ENCODE measurements at regions not wholly inside any gene's neighbourhood (a gene's known extent, or its start where the extent isn't known, plus 50 kb on each side); places are given as distances from the start of the nearest gene placed in this dataset.

- no peak overlapping the region for H3K4me3 ChIP-seq (ENCODE audit: control insufficient read depth, low read depth, low read length)
- TF ChIP-seq, protein P1, sequence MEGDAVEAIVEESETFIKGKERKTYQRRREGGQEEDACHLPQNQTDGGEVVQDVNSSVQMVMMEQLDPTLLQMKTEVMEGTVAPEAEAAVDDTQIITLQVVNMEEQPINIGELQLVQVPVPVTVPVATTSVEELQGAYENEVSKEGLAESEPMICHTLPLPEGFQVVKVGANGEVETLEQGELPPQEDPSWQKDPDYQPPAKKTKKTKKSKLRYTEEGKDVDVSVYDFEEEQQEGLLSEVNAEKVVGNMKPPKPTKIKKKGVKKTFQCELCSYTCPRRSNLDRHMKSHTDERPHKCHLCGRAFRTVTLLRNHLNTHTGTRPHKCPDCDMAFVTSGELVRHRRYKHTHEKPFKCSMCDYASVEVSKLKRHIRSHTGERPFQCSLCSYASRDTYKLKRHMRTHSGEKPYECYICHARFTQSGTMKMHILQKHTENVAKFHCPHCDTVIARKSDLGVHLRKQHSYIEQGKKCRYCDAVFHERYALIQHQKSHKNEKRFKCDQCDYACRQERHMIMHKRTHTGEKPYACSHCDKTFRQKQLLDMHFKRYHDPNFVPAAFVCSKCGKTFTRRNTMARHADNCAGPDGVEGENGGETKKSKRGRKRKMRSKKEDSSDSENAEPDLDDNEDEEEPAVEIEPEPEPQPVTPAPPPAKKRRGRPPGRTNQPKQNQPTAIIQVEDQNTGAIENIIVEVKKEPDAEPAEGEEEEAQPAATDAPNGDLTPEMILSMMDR (conservative IDR thresholded peaks at IDR 0.05; ENCODE audit: control insufficient read depth, insufficient read depth, low read depth, low read length) = no peak
- DNase-seq (ENCODE audit: low read depth) = no peak
These were observed 67.3 kb upstream of the TPK1 start for GRCh38 chr7:144903201-144903600.

DNA sequence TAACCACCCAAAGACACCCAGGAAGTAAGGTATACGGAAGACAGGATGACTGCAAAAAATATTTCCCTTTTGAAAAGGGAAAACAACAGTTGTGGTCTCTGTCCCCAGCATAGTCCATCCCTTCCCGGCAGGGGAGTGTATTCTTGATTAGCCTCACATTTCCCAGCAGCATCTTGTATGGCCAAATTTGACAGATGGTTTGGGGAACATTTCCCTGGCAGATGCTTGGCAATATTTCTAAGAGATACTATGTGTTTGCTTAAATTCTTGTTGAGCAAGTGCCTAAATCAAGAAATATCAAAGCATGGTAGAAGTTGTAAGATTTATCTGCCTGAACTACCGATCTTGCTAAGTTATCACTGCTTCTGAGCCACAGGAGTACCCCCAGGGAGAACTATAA lies 56.9 kb upstream of the TPK1 start:
- no peak overlapping the region for H3K4me3 ChIP-seq (ENCODE audit: control insufficient read depth, low read depth, low read length)
- no peak for DNase-seq (ENCODE audit: low read depth)
- TF ChIP-seq, protein P1 (conservative IDR thresholded peaks at IDR 0.05; ENCODE audit: control insufficient read depth, insufficient read depth, low read depth, low read length) = no peak

All from fibroblast of mammary gland (primary cell).